Activated CD4-positive, alpha-beta T cell treated with anti-CD3 and anti-CD28 coated beads, Interleukin-2, amount 10 ng/mL, durations not matched to agents 7 days and 5 days (primary cell): ENCODE measurements at regions not wholly inside any gene's neighbourhood (a gene's known extent, or its start where the extent isn't known, plus 50 kb on each side); places are given as distances from the start of the nearest gene placed in this dataset.
"Not testable (repeated sequence)": the region's sequence is repeated elsewhere in the genome, so short reads cannot be mapped to it uniquely, and the experiment has no call there.

ENCODE experiments used
- CTCF ChIA-PET: fragments of 350-600 bp; sonication (Branson Sonifier 250); formaldehyde crosslinking; loops from one replicate; lab custom pipeline; 2021; ENCODE audit warnings: antibody characterized with exemption; lab: Charles Lee
- POLR2A ChIA-PET: fragments of 350-600 bp; sonication (Branson Sonifier 250); formaldehyde crosslinking; loops from one replicate; lab custom pipeline; 2021; ENCODE audit warnings: antibody characterized with exemption; lab: Charles Lee
- DNase-seq: peaks from one replicate; pipeline ENCODE4 v3.0.0-alpha.2; 2020
- H3K27ac Mint-ChIP-seq: one replicate; pipeline ENCODE4 v1.8.0; 2021; ENCODE audit warnings: mild to moderate bottlenecking, moderate library complexity, mixed read lengths
- H3K27me3 Mint-ChIP-seq: one replicate; pipeline ENCODE4 v1.8.0; 2021; ENCODE audit warnings: mixed read lengths
- H3K36me3 Mint-ChIP-seq: one replicate; pipeline ENCODE4 v1.8.0; 2021; ENCODE audit warnings: low read depth, mixed read lengths
- H3K4me1 Mint-ChIP-seq: one replicate; pipeline ENCODE4 v1.8.0; 2021; ENCODE audit warnings: mixed read lengths
- H3K4me3 Mint-ChIP-seq: one replicate; pipeline ENCODE4 v1.8.0; 2021; ENCODE audit warnings: mild to moderate bottlenecking, moderate library complexity, mixed read lengths
- H3K9me3 Mint-ChIP-seq: one replicate; pipeline ENCODE4 v1.8.0; 2021; ENCODE audit warnings: mixed read lengths

DNA sequence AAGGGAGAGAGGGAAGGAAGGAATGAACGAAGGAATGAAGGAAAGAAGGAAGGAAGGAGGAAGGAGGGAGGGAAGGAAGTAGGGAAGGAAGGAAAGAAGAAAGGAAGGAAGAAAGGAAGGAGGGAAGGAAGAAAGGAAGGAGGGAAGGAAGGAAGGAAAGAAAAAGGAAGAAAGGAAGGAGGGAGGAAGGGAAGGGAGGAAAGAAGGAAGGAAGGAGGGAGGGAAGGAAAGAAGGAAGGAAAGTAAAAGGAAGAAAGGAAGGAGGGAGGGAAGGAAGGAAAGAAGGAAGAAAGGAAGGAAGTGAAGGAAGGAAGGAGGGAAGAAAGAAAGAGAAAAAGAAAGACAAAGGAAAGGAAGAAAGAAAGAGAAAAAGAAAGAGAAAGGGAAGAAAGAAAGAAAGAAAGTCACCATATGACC lies 442.4 kb downstream of the RBFOX1 start:
- Mint-ChIP-seq H3K4me3 (no peak overlapping the region), H3K9me3 (peaks cover 28% of the 10 kb centered on the region), H3K4me1 (no peaks in the 10 kb centered on the region), H3K27ac (no peak overlapping the region), H3K36me3 (no peaks in the 10 kb centered on the region), H3K27me3 (no peaks in the 10 kb centered on the region)
- ChIA-PET CTCF (no interaction called here), POLR2A (no interaction called here)
- no peak for DNase-seq

DNA sequence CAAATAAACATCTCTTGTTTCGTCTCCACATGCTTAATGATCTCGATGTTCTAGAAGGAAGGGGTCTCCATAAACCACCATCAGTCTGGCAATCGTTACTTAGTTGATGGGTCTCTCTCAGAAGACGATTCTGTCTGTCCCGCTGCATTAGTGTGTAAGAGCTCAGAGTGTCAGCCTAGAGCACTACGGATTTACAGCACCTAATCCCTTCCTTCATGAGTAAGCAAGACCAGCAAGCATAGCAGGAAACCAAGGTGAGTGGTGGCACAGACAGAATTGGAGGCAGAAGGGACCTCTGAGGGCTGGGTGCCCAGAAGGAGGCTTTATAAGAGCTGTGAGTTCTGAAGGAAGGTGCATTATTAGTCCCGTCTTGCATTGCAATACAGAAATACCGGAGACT lies 440.1 kb downstream of the RBFOX1 start:
- no peaks in the 10 kb centered on the region for H3K4me1 Mint-ChIP-seq
- no peak for DNase-seq
- H3K27ac Mint-ChIP-seq, result no peak overlapping the region
- peaks cover 26% of the 10 kb centered on the region for H3K9me3 Mint-ChIP-seq
- H3K4me3 Mint-ChIP-seq, result no peak overlapping the region
- POLR2A ChIA-PET, result no interaction called here
- no peaks in the 10 kb centered on the region for H3K36me3 Mint-ChIP-seq
- CTCF ChIA-PET, result no interaction called here
- H3K27me3 Mint-ChIP-seq, result no peaks in the 10 kb centered on the region

DNA sequence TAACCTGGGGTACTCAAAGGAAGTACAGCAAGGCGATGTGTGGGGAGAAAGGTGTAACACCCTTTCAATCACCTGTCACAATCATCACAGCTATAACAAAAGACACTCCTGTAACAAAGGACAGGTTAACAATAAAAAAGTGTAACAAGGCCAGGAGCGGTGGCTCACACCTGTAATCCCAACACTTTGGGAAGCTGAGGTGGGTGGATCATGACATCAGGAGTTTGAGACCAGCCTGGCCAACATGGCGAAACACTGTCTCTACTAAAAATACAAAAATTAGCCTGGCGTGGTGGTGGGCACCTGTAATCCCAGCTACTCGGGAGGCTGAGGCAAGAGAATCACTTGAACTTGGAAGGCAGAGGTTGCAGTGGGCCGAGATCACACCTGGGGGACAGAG lies 436.4 kb downstream of the RBFOX1 start:
- POLR2A ChIA-PET, H3K27me3 Mint-ChIP-seq, CTCF ChIA-PET: not testable (repeated sequence)

DNA sequence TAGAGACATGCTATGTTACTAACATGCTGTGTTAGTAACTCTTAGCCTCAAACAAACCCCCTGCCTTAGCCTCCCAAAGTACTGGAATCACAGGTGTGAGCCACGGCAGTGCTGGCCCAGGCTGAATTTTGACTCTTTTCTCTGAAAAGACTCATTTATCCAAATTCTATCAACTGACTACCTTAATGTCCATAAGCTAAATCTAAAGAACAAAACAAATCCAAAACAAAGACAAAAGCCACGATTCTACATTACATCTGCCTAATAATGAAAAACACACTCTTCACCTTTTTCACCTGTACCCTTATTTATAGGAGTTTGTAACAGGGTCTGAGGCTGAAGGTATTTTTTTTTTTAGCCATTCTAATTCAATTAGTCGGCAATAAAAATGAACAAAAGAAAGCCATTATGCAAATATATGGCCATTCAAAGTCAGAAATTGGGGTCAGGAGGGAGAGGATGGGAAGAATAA lies 432.5 kb downstream of the RBFOX1 start:
- Mint-ChIP-seq H3K36me3 (no peaks in the 10 kb centered on the region), H3K27me3 (no peaks in the 10 kb centered on the region), H3K9me3 (peaks cover 5% of the 10 kb centered on the region), H3K27ac (no peak overlapping the region), H3K4me3 (no peak overlapping the region), H3K4me1 (no peaks in the 10 kb centered on the region)
- ChIA-PET CTCF (no interaction called here), POLR2A (no interaction called here)
- no peak for DNase-seq

More for the DNA sequence above, 436.4 kb downstream of the RBFOX1 start:
- peaks cover 17% of the 10 kb centered on the region for H3K9me3 Mint-ChIP-seq
- not testable (repeated sequence) for DNase-seq, H3K36me3 Mint-ChIP-seq, H3K4me3 Mint-ChIP-seq, H3K4me1 Mint-ChIP-seq, H3K27ac Mint-ChIP-seq

DNA sequence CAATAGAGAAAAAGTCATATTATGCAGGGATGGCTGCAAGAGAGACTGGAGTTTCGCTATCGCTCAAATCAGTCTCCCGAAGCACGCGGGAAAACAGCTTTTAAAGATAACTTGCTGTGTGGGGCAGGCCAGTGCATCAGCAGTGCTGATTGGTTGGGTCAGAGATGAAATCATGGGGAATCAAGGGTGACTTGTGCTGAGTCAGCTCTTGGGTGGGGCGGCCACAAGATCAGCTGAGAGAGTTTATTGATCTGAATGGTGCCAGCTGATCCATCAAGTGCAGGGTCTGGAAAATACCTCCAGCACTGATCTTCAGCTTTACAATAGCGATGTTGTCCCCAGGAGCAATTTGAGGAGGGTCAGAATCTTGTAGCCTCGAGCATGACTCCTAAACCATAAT lies 430.5 kb downstream of the RBFOX1 start:
- no peak for DNase-seq
- H3K36me3 Mint-ChIP-seq, result no peaks in the 10 kb centered on the region
- H3K4me3 Mint-ChIP-seq, result no peak overlapping the region
- no peak overlapping the region for H3K27ac Mint-ChIP-seq
- no peaks in the 10 kb centered on the region for H3K27me3 Mint-ChIP-seq
- ChIA-PET POLR2A (no interaction called here), CTCF (interaction anchor here (0.6 kb wide), 1 partner anchor 1678 kb away, joined by 3 read pairs; no protein-coding TSS in a partner anchor)
- H3K4me1 Mint-ChIP-seq, result no peaks in the 10 kb centered on the region
- H3K9me3 Mint-ChIP-seq, result peaks cover 6% of the 10 kb centered on the region
